ENCODE measurements at regions not wholly inside any gene's neighbourhood (a gene's known extent, or its start where the extent isn't known, plus 50 kb on each side); places are given as distances from the start of the nearest gene placed in this dataset.
"Not testable (repeated sequence)": the region's sequence is repeated elsewhere in the genome, so short reads cannot be mapped to it uniquely, and the experiment has no call there.

DNA sequence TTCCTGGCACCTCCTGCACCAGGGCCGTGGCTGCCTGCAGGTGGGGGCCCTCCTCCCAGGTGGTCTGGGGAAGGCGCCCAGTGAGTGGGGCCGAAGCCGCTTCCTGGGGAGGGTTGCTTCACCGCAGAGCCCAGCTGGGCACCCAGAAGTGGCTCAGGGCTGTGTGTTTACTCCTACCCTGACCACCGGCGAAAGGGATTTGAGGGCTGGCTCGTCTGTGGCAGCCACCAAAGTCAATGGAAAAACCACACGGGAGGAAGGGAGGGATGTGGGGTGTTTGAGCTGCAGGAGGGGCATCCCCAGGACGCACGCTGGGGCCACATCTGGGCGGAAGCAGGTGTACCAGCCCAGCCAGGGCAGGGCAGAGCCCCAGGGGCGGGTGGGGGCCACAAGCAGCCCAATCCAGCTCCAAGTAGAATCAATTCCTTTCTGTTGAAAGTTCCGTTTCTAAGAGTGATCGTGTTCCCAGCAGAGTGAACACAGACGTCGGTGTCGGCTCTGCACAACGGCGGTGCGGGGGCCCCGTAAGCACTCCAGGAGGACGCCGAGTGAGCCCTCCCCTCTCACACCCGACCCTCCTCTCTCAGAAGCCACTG is 69.9 kb downstream of the FOXL3 start:
- H3K4me1 ChIP-seq = no peaks in the 10 kb centered on the region
- no peak for DNase-seq
- H3K27me3 ChIP-seq = no peaks in the 10 kb centered on the region
- TF ChIP-seq, protein P1, sequence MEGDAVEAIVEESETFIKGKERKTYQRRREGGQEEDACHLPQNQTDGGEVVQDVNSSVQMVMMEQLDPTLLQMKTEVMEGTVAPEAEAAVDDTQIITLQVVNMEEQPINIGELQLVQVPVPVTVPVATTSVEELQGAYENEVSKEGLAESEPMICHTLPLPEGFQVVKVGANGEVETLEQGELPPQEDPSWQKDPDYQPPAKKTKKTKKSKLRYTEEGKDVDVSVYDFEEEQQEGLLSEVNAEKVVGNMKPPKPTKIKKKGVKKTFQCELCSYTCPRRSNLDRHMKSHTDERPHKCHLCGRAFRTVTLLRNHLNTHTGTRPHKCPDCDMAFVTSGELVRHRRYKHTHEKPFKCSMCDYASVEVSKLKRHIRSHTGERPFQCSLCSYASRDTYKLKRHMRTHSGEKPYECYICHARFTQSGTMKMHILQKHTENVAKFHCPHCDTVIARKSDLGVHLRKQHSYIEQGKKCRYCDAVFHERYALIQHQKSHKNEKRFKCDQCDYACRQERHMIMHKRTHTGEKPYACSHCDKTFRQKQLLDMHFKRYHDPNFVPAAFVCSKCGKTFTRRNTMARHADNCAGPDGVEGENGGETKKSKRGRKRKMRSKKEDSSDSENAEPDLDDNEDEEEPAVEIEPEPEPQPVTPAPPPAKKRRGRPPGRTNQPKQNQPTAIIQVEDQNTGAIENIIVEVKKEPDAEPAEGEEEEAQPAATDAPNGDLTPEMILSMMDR (IDR thresholded peaks at IDR 0.05; ENCODE audit: low read depth, low read length) = no peak
- H3K9me3 ChIP-seq = no peaks in the 10 kb centered on the region
- no peak overlapping the region for H3K4me3 ChIP-seq (ENCODE audit: low read depth, low read length)
- H3K36me3 ChIP-seq = no peaks in the 10 kb centered on the region

DNA sequence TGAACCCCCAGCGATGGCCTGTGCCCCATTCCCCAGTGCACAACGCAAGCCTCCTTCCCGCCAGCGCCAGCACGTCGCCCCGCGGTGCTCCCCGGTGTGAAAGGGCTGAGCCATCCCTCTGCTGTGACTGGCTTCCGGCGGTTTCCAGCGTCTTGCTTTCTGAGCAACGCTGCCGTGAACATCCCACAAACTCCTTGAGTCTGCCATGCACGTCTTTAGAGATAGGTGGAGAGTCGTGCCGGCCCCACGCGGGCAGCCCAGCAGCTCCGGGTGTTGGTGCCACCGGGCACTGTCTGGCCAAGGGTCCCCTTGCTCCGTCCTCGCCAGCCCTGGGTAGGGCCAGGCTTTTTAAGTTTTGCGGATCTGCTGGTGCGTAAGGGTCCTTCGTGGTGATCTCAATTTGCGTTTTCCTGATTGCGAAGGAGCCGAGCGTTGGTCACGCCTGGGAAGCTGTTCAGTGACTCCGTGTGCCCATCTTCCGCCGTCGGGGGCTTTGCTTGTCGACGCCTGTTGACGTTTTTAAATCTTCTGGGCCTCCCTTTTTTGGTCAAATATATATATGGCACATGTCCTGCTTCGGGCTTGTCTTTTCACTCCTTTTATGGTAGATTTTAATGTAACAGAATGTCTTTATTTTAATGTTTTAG is 70.6 kb downstream of the FOXL3 start:
- no peaks in the 10 kb centered on the region for H3K36me3 ChIP-seq
- TF ChIP-seq, protein P1 (IDR thresholded peaks at IDR 0.05; ENCODE audit: low read depth, low read length) = no peak
- no peak for DNase-seq
- H3K9me3 ChIP-seq = no peaks in the 10 kb centered on the region
- H3K27me3 ChIP-seq = no peaks in the 10 kb centered on the region
- no peaks in the 10 kb centered on the region for H3K4me1 ChIP-seq
- no peak overlapping the region for H3K4me3 ChIP-seq (ENCODE audit: low read depth, low read length)

DNA sequence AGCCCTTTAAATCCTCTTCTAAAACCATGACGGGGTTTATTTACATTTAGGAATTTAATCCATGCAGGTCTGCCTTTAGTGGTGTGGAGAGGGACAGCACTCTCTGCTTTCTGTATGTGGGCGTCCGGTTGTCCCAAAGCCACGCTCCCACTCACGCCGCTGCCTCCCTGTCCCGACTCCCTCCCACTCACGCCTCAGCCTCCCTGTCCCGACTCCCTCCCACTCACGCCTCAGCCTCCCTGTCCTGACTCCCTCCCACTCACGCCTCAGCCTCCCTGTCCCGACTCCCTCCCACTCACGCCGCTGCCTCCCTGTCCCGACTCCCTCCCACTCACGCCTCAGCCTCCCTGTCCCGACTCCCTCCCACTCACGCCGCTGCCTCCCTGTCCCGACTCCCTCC is 71.2 kb downstream of the FOXL3 start:
- not testable (repeated sequence) for H3K4me3 ChIP-seq (ENCODE audit: low read depth, low read length); H3K27me3 ChIP-seq; H3K4me1 ChIP-seq; DNase-seq; H3K36me3 ChIP-seq; H3K9me3 ChIP-seq

DNA sequence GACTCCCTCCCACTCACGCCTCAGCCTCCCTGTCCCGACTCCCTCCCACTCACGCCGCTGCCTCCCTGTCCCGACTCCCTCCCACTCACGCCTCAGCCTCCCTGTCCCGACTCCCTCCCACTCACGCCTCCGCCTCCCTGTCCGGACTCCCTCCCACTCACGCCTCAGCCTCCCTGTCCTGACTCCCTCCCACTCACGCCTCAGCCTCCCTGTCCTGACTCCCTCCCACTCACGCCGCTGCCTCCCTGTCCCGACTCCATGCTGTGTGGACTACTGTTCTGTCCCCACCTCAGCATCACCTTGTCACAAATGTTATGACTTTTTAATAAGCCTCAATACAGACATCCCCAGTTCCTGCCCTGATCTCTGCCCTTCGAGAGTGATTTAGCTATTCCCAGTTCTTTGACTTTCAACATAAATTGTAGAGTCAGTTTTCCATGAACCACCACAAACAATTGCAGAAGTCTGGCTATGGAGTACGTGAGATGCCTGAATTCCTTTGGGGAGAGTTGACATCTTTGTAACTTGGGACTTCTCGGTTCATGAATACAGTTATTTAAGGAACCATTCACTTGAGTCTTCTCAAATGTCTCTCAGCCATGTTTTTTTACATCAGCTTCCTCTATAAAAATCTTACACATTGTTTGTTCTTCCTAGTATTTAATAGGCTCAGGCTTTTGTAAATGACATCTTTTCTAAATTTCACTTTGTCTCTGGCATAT is 71.9 kb downstream of the FOXL3 start:
- no peaks in the 10 kb centered on the region for H3K4me1 ChIP-seq
- H3K27me3 ChIP-seq = no peaks in the 10 kb centered on the region
- no peak for DNase-seq
- TF ChIP-seq, protein P1 (IDR thresholded peaks at IDR 0.05; ENCODE audit: low read depth, low read length) = no peak
- no peak overlapping the region for H3K4me3 ChIP-seq (ENCODE audit: low read depth, low read length)
- no peaks in the 10 kb centered on the region for H3K36me3 ChIP-seq
- no peaks in the 10 kb centered on the region for H3K9me3 ChIP-seq

DNA sequence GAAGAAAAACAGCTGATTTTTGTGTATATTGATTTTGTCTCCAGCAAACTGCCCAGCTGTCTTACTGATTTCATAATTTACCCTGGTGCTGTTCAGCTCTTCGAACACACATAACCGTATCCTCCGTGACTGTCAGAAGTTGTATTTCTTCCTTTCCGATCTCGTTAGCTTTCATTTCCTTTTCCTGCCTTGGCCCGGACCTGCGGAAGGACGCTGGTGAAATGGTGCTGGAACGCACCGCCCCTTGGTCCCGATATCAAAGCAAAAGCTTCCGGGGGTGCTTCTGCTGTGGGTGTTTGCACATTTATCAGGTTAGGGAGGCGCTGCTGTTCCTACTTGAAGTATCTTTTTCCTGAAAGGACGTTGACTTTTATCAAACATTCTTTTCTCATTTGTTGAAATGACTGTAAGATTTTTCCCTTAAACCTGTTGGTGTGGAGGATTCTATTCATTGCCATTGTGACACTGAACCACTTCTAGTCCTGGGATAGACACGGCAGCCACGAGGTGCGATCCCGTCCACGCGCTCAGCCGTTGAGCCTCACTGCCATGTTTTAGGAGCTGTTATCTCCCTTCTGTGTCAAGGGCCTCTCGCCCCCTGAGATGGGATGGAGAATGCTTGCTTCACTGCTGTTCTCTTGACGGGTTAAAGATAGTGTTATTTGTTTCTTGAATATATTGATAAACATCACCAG is 72.6 kb downstream of the FOXL3 start:
- H3K4me1 ChIP-seq = no peaks in the 10 kb centered on the region
- TF ChIP-seq, protein P1 (IDR thresholded peaks at IDR 0.05; ENCODE audit: low read depth, low read length) = no peak
- no peak for DNase-seq
- H3K36me3 ChIP-seq = no peaks in the 10 kb centered on the region
- H3K4me3 ChIP-seq (ENCODE audit: low read depth, low read length) = no peak overlapping the region
- H3K27me3 ChIP-seq = no peaks in the 10 kb centered on the region
- H3K9me3 ChIP-seq = no peaks in the 10 kb centered on the region

DNA sequence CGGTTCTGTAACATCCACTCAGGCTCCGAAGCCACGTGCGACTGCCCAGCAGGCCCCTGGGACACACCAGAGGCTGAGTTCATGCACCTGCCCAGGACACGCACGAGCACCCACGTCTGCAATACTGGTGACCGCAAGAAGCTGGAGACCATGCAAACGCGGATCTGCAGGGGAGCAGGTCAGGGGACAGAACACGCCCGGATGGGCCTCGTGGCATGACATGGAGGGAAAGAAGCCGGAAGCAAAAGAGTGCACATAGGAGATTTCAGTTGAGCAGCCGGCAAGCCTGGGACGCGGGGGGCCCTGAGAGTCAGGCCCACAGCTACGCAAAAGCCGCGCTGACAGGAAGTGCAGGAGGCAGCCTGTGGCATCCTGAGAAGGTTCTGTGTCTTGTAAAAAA is 73.7 kb downstream of the FOXL3 start:
- Histone ChIP-seq H3K27me3 (no peaks in the 10 kb centered on the region), H3K36me3 (no peaks in the 10 kb centered on the region), H3K4me1 (no peaks in the 10 kb centered on the region), H3K9me3 (no peaks in the 10 kb centered on the region), H3K4me3 (ENCODE audit: low read depth, low read length) (no peak overlapping the region)
- no peak for DNase-seq
- TF ChIP-seq, protein P1 (IDR thresholded peaks at IDR 0.05; ENCODE audit: low read depth, low read length) = no peak

Data from BE2C (cell line).